Suprapubic skin (tissue), 4 donors: ENCODE measurements at regions not wholly inside any gene's neighbourhood (a gene's known extent, or its start where the extent isn't known, plus 50 kb on each side); places are given as distances from the start of the nearest gene placed in this dataset.

Experiments
- DNase-seq, 2 donors: peaks; one replicate each; pipeline ENCODE4 v3.0.0-alpha.2; 2019; ENCODE audit warnings: low spot score in 2 of 2
- H3K27ac ChIP-seq: fragments of 200-600 bp; sonication (generic); one replicate; pipeline ENCODE4 v1.5.1; 2019
- H3K27me3 ChIP-seq: fragments of 200-600 bp; sonication (generic); one replicate; pipeline ENCODE4 v1.5.1; 2019
- H3K36me3 ChIP-seq: fragments of 200-600 bp; sonication (generic); one replicate; pipeline ENCODE4 v1.5.1; 2019
- H3K4me1 ChIP-seq: fragments of 200-600 bp; sonication (generic); one replicate; pipeline ENCODE4 v1.5.1; 2019
- H3K4me3 ChIP-seq: fragments of 200-600 bp; sonication (generic); one replicate; pipeline ENCODE4 v1.5.1; 2019; ENCODE audit warnings: mild to moderate bottlenecking
- H3K9me3 ChIP-seq: fragments of 200-600 bp; sonication (generic); one replicate; pipeline ENCODE4 v1.5.1; 2019
- CTCF ChIP-seq, 2 donors: fragments of 200-600 bp in 1 of 2; fragments of 450-650 bp in 1 of 2; sonication (generic) in 1 of 2; IDR thresholded peaks; one replicate each; pipeline ENCODE4 v1.5.1; 2016 to 2019; ENCODE audit warnings: antibody characterized with exemption in 2 of 2, mild to moderate bottlenecking in 1 of 2, moderate library complexity in 1 of 2
- EP300 ChIP-seq: sonication (generic); formaldehyde crosslinking; IDR thresholded peaks from one replicate; pipeline ENCODE4 v1.6.1; 2017; ENCODE audit warnings: antibody characterized with exemption
- POLR2A ChIP-seq, 2 donors: fragments of 450-650 bp; IDR thresholded peaks; one replicate each; pipeline ENCODE4 v1.6.1; 2017; ENCODE audit warnings: antibody characterized with exemption in 2 of 2, mild to moderate bottlenecking in 2 of 2, moderate library complexity in 2 of 2
- POLR2AphosphoS5 ChIP-seq, 3 donors: sonication (generic); formaldehyde crosslinking; IDR thresholded peaks; one replicate each; pipeline ENCODE4 v1.6.1; 2017; ENCODE audit warnings: antibody characterized with exemption in 3 of 3
- WGBS: methylation state at CpG from one replicate; pipeline ENCODE4 v1.1.5; 2018; 5-methylcytosine and 5-hydroxymethylcytosine counted together

- Histone ChIP-seq H3K4me1 (peaks cover 32% of the 10 kb centered on the region), H3K27me3 (no peaks in the 10 kb centered on the region), H3K36me3 (no peaks in the 10 kb centered on the region), H3K27ac (no peak overlapping the region), H3K9me3 (no peaks in the 10 kb centered on the region), H3K4me3 (no peak overlapping the region)
- TF ChIP-seq CTCF (IDR thresholded peaks at IDR 0.05), result no peak
- 82% methylated on average over 7 of the region's 7 CpGs for WGBS
- no peak for DNase-seq
Observed at GRCh38 chr10:110399965-110400933, 95.5 kb upstream of the SMNDC1 start.

- WGBS, result 68% methylated on average over 3 of the region's 3 CpGs
Observed at GRCh38 chr10:110401401-110402076, 96.2 kb upstream of the DUSP5 start.

GRCh38 chr10:110402077-110402416 lies 95.7 kb upstream of the DUSP5 start:
- no peaks in the 10 kb centered on the region for H3K27me3 ChIP-seq
- DNase-seq, result no peak
- no peaks in the 10 kb centered on the region for H3K9me3 ChIP-seq
- peaks cover 21% of the 10 kb centered on the region for H3K4me1 ChIP-seq
- TF ChIP-seq POLR2A (IDR thresholded peaks at IDR 0.05) (no peak), CTCF (IDR thresholded peaks at IDR 0.05) (no peak), EP300 (no peak), POLR2AphosphoS5 (IDR thresholded peaks at IDR 0.05) (no peak)
- H3K36me3 ChIP-seq, result no peaks in the 10 kb centered on the region
- WGBS, result 94% methylated on average over 8 of the region's 8 CpGs
- H3K4me3 ChIP-seq, result no peak overlapping the region
- H3K27ac ChIP-seq, result no peak overlapping the region

More at GRCh38 chr10:110401401-110402076, 96.2 kb upstream of the DUSP5 start:
- Histone ChIP-seq H3K9me3 (no peaks in the 10 kb centered on the region), H3K36me3 (no peaks in the 10 kb centered on the region), H3K4me3 (no peak overlapping the region), H3K4me1 (peaks cover 21% of the 10 kb centered on the region), H3K27me3 (no peaks in the 10 kb centered on the region), H3K27ac (no peak overlapping the region)
- TF ChIP-seq CTCF (IDR thresholded peaks at IDR 0.05) (no peak), EP300 (no peak)
- no peak for DNase-seq

- H3K36me3 ChIP-seq, result no peaks in the 10 kb centered on the region
- no peaks in the 10 kb centered on the region for H3K9me3 ChIP-seq
- peaks cover 22% of the 10 kb centered on the region for H3K4me1 ChIP-seq
- no peak overlapping the region for H3K4me3 ChIP-seq
- WGBS, result 94% methylated on average over 9 of the region's 9 CpGs
- TF ChIP-seq POLR2A (IDR thresholded peaks at IDR 0.05) (no peak), EP300 (no peak), POLR2AphosphoS5 (IDR thresholded peaks at IDR 0.05) (no peak), CTCF (IDR thresholded peaks at IDR 0.05) (no peak)
- H3K27me3 ChIP-seq, result no peaks in the 10 kb centered on the region
- no peak for DNase-seq
- H3K27ac ChIP-seq, result no peak overlapping the region
Observed at GRCh38 chr10:110403593-110403992, 94.1 kb upstream of the DUSP5 start.

- Histone ChIP-seq H3K4me1 (peaks cover 15% of the 10 kb centered on the region), H3K27ac (no peak overlapping the region), H3K9me3 (no peaks in the 10 kb centered on the region), H3K4me3 (no peak overlapping the region), H3K36me3 (no peaks in the 10 kb centered on the region), H3K27me3 (no peaks in the 10 kb centered on the region)
- 64% methylated on average over 4 of the region's 4 CpGs for WGBS
- TF ChIP-seq EP300, result no peak
- no peak for TF ChIP-seq POLR2AphosphoS5 (IDR thresholded peaks at IDR 0.05)
- TF ChIP-seq POLR2A (IDR thresholded peaks at IDR 0.05), result no peak
- no peak for TF ChIP-seq CTCF (IDR thresholded peaks at IDR 0.05)
- no peak for DNase-seq
Observed at GRCh38 chr10:110404413-110404812, 93.3 kb upstream of the DUSP5 start.
